HG02759 (cell line): ENCODE measurements at regions not wholly inside any gene's neighbourhood (a gene's known extent, or its start where the extent isn't known, plus 50 kb on each side); places are given as distances from the start of the nearest gene placed in this dataset.

Source experiments
- ATAC-seq: cut with Tn5 transposase; IDR thresholded peaks from one replicate; pipeline ENCODE4 v1.9.1; 2021; ENCODE audit warnings: mild to moderate bottlenecking, moderate library complexity; ENCODE audit not compliant: unreplicated experiment

DNA sequence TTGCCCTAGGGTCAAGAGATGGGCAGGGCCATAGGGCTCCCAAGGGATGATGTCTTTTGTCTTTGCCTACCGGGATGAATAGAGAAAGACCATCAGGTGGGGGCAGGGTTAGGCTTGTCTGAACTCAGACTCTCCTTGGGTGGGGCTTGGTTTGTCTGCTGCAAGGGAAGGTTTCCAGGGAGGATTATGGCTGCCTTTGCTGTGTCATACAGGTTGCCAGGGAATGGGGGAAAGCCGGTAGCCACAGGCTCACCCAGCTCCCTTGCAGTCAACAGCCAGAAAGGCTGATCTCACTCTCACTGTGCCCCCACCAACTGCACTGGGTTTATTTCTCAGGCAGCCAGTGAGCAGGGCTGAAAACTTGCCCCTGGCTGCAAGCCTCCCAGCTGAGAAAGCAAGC is 253.2 kb downstream of the POLR1F start:
- no peak for ATAC-seq

DNA sequence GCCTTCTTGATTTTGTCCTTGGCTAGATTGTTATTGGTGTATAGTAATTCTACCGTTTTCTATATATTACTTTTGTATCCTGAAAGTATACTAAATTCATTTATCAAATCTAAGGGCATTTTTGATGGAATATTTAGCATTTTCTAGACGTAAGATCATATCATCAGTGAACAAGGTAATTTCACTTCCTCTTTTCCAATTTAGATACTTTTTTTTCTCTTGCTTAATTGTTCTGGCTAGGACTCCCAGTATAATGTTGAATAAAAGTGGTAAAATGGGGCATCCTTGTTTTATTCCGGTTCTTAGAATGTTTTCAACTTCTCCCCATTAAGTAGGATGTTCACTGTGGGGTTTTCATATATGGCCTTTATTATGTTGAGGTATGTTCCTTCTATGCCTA is 260.7 kb downstream of the POLR1F start:
- ATAC-seq, result no peak

- ATAC-seq, result peak; percentile 72
These were observed 266.6 kb downstream of the POLR1F start for GRCh38 chr7:19442016-19442785.

DNA sequence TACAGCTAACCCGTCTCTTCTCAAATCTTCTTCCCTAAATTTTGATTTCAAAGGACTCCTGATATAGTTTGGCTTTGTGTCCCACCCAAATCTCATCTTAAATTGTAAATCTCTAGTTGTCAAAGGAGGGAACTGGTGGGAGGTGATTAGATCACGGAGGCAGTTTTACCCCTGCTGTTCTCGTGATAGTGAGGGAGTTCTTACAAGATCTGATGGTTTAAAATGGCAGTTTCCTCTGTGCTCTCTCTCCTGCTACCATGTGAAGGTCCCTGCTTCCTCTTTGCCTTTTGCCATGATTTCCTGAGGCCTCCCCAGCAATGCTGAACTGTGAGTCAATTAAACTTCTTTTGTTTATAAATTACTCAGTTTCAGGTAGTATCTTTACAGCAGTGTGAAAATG is 269.3 kb downstream of the POLR1F start:
- ATAC-seq, result no peak

- no peak for ATAC-seq
These were observed 271.4 kb downstream of the POLR1F start for GRCh38 chr7:19437446-19437845.

DNA sequence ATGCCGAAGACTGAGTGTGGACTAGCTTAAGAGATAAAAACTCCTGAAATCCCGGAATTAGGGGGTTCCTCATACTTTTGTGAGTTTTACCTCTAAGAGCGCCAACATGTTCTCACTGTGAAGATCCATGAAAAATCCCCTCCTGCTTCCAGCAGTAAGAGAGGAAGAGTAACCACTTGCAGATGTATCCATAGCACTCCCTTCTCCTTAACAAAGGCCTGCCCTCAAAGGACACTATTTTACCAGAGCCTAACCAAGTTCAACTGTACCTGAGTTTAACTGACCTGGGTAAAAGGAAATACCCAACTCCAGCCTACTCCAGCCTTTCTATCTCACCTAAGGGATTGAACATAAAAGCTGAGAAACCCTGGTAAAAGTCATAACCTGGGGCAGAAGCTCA is 280.9 kb downstream of the POLR1F start:
- ATAC-seq, result no peak

DNA sequence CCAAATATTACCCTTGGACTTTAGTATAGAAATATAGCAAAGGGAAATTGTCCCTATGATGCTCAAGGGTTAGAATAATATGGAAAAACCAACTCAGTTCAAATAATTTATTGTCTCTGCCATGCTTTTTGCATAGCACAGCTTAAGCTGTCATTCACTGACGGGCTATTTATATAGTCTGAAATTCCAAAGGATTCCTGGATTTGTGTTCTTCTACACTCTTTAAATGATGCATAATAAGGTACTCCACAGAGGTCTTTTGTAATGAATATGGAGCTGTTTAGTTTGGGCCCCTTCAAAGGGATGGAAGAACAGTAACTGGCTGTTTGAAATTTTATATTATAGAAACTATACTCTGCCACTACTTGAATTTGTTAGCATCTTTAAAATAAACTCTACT is 276.6 kb upstream of the FERD3L start:
- ATAC-seq, result no peak

GRCh38 chr7:19417231-19417630 is 272.0 kb upstream of the FERD3L start:
- no peak for ATAC-seq

DNA sequence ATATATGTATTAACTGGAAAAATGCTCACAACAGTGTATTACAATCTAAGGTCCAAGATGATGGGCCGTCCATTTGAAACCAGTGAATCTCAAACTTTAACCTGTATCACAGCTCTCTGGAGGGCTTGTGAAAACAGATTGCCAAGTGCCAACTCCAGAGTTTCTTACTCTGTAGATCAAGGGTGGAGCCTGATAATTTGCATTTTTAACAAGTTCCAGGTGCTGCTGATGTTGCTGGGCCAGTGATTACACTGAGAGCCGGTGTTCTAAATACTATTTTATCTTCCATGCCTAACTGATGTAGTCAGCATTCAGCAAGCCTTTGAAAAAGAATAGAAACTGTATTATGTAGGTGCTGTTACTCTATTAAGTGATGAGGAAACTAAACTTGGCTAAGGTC is 269.9 kb upstream of the FERD3L start:
- no peak for ATAC-seq

DNA sequence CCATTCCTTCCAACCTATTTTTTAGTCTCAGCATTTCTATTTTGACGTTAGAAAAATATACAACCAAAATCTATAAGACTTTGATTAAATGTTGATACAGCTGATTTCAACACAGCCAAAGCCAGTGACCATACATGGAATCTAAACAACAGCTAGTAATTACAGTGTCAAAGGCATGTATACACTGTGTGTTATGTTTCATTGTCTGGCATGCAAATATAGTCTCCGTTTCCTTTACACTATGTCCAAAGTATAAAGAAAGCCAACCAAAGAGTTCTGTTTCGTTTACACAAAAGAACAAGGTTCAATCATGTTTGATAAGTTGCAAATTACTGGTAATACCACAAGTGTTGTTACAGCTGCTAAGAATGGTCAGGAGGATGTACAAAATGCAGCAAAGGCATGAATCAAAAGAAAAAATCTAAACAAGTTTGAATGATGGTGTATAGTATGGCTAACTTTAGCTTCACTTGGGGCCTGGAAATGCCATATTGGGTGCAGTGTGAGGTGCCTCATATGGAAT is 268.3 kb upstream of the FERD3L start:
- no peak for ATAC-seq

GRCh38 chr7:19410691-19411090 is 265.5 kb upstream of the FERD3L start:
- ATAC-seq, result no peak

GRCh38 chr7:19410106-19410505 is 264.9 kb upstream of the FERD3L start:
- no peak for ATAC-seq

- ATAC-seq, result no peak
These were observed 263.5 kb upstream of the FERD3L start for GRCh38 chr7:19408706-19409220.

DNA sequence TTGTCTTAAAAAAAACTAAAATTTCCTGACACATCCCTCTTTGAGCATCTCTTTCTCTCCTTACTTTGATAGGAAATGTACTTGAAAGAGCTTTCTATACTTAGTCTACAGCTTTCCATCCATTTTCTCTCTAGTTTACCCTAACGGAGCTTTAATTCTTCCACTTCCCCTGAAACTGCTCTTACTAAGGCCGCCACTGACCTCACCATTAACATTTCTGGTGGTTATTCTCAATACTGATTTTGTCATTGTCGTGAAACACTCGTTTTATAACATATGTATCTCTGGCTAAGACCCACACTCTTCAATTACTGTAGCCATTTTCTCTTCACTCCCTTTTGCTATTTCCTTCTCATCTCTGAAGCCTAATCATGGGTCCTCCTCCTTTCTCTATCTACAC is 262.0 kb upstream of the FERD3L start:
- ATAC-seq, result no peak

DNA sequence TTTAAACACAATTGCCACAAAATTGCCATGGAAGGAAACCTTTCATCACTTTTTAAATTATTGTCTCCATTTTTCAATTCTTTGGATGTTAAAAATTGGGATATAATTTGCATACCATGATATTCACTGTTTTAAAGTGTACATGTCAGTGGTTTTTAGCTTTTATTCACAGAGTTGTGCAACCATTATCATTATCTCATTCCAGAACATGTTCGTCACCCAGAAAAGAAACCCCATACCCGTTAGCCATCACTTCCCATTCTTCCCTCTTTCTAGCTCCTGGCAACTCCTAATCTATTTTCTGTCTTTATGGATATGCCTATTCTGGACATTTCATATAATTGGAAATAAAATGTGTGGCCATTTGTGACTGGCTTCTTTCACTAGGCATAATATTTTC is 260.3 kb upstream of the FERD3L start:
- ATAC-seq, result no peak

GRCh38 chr7:19404912-19405329 is 259.7 kb upstream of the FERD3L start:
- no peak for ATAC-seq

- no peak for ATAC-seq
These were observed 258.5 kb upstream of the FERD3L start for GRCh38 chr7:19403691-19404090.

DNA sequence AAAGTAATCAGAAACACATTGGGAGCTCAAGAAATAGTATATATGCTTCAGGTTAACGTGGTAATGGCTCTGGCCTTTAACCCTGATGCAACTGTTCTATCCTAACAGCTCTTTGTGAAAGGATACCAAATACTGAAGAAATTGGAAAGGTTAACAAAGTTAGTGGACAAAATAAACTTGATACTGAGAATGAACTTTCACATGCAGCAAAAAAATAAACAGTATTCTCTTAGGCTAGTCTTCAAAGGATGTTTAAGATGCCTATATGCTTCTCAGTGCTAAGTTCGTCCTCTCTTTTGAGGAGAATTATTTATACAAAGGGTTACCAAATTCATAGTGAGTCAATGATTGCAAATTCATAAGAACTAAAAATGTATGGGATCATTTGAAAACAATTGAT is 256.2 kb upstream of the FERD3L start:
- no peak for ATAC-seq

DNA sequence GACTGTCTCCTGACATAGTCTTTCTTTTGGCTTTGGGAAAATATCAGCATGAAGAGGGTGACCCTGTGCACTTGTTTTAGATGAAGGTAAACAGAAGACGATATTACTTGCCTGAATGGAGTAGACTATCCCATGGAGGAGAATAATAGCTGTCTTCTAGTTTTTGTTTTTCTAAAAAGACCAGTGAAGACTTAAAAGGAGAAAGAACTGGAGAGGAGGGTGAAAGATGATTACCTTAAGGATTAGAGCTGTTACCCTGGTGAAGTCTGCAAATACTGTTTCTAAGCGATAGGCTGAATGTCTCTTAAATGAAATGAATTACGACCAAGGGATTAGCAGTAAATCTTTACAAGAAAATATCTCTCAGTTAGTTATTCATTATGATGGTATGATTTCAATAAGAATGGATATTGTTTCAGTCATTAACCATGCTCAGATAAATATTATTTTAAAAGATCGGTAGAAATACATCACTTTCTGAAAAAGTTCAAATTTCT is 255.6 kb upstream of the FERD3L start:
- no peak for ATAC-seq

DNA sequence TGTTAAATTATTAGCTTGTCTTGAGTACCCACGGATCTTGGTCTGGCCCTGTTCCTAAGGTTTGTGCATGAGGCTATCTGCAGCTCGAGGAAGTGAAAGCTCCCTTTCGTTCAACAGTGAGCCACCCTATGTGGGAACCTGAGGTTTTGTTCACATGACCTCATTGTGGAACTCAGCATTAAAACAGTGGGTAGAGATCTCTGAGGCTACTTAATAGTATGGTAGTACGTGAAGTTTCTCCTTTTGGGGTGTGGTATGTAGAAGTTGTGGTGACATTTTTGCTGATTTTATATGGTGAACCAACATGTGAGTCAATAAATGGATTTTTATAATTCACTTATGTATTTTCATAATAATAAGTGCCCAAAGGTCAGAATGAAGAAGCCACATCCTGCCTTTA is 252.7 kb upstream of the FERD3L start:
- ATAC-seq, result peak; percentile 89

- ATAC-seq, result no peak
These were observed 247.0 kb upstream of the FERD3L start for GRCh38 chr7:19392246-19392645.

DNA sequence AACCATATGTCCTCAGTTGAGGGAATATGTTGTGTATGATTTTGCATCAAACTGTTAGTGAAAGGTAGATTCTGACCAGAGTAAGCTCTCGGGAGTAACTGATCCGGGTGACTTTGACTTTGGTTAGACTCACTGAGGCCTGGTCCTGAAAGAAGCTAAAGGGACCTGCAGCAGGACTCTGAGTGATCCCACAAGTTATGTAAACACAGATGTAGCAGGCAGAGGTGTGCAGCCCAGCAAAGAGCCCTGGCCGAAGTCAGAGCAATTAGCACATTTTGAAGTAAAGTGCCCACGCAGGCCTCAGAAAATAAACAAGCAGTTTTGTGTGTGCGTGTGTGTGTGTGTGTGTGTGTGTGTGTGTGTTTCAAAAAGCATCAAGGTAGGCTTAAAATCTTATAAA is 245.6 kb upstream of the FERD3L start:
- no peak for ATAC-seq

- ATAC-seq, result no peak
These were observed 236.1 kb upstream of the FERD3L start for GRCh38 chr7:19381321-19381720.
